HepG2 (cell line): ENCODE measurements at regions not wholly inside any gene's neighbourhood (a gene's known extent, or its start where the extent isn't known, plus 50 kb on each side); places are given as distances from the start of the nearest gene placed in this dataset.

Experiments used
- JUND ChIP-seq: sonication (generic); formaldehyde crosslinking; IDR thresholded peaks from 2 replicates; pipeline ENCODE4 v1.8.0; 2022; ENCODE audit warnings: mild to moderate bottlenecking, missing genetic modification reagents
- LCORL ChIP-seq, 2 experiments: fragments of 450-650 bp in 1 of 2; sonication (generic) in 1 of 2; formaldehyde crosslinking in 1 of 2; IDR thresholded peaks; 2 replicates each; pipeline versions ENCODE4 v1.5.0 to v1.6.1; 2017 to 2020; ENCODE audit warnings: antibody characterized with exemption in 1 of 2, missing genetic modification reagents in 1 of 2
- MED1 ChIP-seq: sonication (generic); formaldehyde crosslinking; IDR thresholded peaks from 2 replicates; pipeline ENCODE4 v1.4.0; 2020; ENCODE audit warnings: missing genetic modification reagents
- NR1H2 ChIP-seq: sonication (generic); formaldehyde crosslinking; IDR thresholded peaks from 2 replicates; pipeline ENCODE4 v1.8.1; 2022; ENCODE audit warnings: low read depth, missing genetic modification reagents, borderline replicate concordance
- POLR2A ChIP-seq, 2 experiments: IDR thresholded peaks; 2 replicates each; pipeline ENCODE4 v1.6.1; 2011; ENCODE audit warnings: low read depth in 2 of 2, low read length in 2 of 2, mild to moderate bottlenecking in 1 of 2, moderate library complexity in 1 of 2; ENCODE audit not compliant: insufficient read depth in 1 of 2
- RBM39 ChIP-seq: fragments of 200-400 bp; formaldehyde crosslinking; IDR thresholded peaks from one replicate; pipeline ENCODE4 v1.6.1; 2018; ENCODE audit warnings: antibody characterized with exemption, mild to moderate bottlenecking, low read depth, low read length; ENCODE audit not compliant: poor library complexity, severe bottlenecking
- ZBTB7A ChIP-seq: sonication (generic); formaldehyde crosslinking; IDR thresholded peaks from 2 replicates; pipeline ENCODE4 v1.8.0; 2022; ENCODE audit warnings: mild to moderate bottlenecking, missing genetic modification reagents
- ZNF678 ChIP-seq: sonication (generic); formaldehyde crosslinking; IDR thresholded peaks from 2 replicates; pipeline ENCODE4 v1.4.0; 2020; ENCODE audit warnings: mild to moderate bottlenecking, missing genetic modification reagents
- TF ChIP-seq, protein P1 (sequence below): sonication (generic); IDR thresholded peaks from 2 replicates; pipeline ENCODE4 v1.6.1; 2016; ENCODE audit warnings: low read depth, borderline replicate concordance
- TF ChIP-seq, protein P2 (sequence below): sonication (generic); formaldehyde crosslinking; IDR thresholded peaks from 2 replicates; pipeline ENCODE4 v1.5.0; 2020; ENCODE audit warnings: mild to moderate bottlenecking, missing genetic modification reagents, moderate library complexity
- TF ChIP-seq, protein P3 (sequence below): sonication (generic); formaldehyde crosslinking; IDR thresholded peaks from 2 replicates; pipeline ENCODE4 v1.4.0; 2020; ENCODE audit warnings: missing genetic modification reagents
- TF ChIP-seq, protein P4 (sequence below): sonication (generic); formaldehyde crosslinking; IDR thresholded peaks from 2 replicates; pipeline ENCODE4 v1.4.0; 2020; ENCODE audit warnings: missing genetic modification reagents

DNA sequence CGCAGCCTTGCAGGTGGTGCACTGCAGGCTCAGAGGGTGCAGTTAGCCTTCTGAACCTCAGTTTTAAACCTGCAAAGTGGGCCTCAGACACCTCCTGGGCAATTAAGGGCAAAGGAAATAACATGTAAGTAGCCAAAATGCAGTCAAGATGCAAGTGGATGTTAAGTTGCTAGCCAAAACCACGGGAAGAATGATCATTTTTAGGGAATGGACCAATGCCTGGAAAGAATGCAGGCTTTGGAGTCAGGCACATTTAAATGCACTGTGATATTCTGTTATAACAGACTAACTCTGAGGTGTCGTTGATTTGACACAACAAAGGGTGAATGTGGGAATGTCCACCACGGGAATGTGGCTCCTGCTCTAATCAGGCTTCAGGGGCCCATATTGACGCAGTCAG lies 57.9 kb upstream of the PTGFRN start:
- TF ChIP-seq ZBTB7A (CRISPR knock-in tag) (no peak), NR1H2 (no peak), MED1 (CRISPR knock-in tag) (no peak), POLR2A (IDR thresholded peaks at IDR 0.05; ENCODE audit: insufficient read depth in 1 of 2, low read depth in 2 of 2, low read length in 2 of 2) (no peak), ZNF678 (CRISPR knock-in tag) (no peak), RBM39 (no peak), LCORL (IDR thresholded peaks at IDR 0.05) (no peak), LCORL (CRISPR knock-in tag; IDR thresholded peaks at IDR 0.05) (no peak), JUND (CRISPR knock-in tag) (no peak)
- TF ChIP-seq, protein P1, sequence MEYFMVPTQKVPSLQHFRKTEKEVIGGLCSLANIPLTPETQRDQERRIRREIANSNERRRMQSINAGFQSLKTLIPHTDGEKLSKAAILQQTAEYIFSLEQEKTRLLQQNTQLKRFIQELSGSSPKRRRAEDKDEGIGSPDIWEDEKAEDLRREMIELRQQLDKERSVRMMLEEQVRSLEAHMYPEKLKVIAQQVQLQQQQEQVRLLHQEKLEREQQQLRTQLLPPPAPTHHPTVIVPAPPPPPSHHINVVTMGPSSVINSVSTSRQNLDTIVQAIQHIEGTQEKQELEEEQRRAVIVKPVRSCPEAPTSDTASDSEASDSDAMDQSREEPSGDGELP, result no peak
- TF ChIP-seq, protein P2, sequence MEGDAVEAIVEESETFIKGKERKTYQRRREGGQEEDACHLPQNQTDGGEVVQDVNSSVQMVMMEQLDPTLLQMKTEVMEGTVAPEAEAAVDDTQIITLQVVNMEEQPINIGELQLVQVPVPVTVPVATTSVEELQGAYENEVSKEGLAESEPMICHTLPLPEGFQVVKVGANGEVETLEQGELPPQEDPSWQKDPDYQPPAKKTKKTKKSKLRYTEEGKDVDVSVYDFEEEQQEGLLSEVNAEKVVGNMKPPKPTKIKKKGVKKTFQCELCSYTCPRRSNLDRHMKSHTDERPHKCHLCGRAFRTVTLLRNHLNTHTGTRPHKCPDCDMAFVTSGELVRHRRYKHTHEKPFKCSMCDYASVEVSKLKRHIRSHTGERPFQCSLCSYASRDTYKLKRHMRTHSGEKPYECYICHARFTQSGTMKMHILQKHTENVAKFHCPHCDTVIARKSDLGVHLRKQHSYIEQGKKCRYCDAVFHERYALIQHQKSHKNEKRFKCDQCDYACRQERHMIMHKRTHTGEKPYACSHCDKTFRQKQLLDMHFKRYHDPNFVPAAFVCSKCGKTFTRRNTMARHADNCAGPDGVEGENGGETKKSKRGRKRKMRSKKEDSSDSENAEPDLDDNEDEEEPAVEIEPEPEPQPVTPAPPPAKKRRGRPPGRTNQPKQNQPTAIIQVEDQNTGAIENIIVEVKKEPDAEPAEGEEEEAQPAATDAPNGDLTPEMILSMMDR (CRISPR knock-in tag), result no peak
- TF ChIP-seq, protein P3, sequence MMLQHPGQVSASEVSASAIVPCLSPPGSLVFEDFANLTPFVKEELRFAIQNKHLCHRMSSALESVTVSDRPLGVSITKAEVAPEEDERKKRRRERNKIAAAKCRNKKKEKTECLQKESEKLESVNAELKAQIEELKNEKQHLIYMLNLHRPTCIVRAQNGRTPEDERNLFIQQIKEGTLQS (CRISPR knock-in tag), result no peak
- TF ChIP-seq, protein P4, sequence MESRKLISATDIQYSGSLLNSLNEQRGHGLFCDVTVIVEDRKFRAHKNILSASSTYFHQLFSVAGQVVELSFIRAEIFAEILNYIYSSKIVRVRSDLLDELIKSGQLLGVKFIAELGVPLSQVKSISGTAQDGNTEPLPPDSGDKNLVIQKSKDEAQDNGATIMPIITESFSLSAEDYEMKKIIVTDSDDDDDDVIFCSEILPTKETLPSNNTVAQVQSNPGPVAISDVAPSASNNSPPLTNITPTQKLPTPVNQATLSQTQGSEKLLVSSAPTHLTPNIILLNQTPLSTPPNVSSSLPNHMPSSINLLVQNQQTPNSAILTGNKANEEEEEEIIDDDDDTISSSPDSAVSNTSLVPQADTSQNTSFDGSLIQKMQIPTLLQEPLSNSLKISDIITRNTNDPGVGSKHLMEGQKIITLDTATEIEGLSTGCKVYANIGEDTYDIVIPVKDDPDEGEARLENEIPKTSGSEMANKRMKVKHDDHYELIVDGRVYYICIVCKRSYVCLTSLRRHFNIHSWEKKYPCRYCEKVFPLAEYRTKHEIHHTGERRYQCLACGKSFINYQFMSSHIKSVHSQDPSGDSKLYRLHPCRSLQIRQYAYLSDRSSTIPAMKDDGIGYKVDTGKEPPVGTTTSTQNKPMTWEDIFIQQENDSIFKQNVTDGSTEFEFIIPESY, result no peak
